Stomach (tissue), 8 donors: ENCODE measurements at regions not wholly inside any gene's neighbourhood (a gene's known extent, or its start where the extent isn't known, plus 50 kb on each side); places are given as distances from the start of the nearest gene placed in this dataset.

ENCODE experiments used
- DNase-seq, 2 donors: peaks; one replicate each; pipeline versions ENCODE4 v3.0.0 to v3.0.0-alpha.2; 2013 to 2019
- H3K27ac ChIP-seq, 5 donors: fragments of 200-600 bp in 4 of 5; sonication (generic) in 4 of 5; one replicate each; pipeline ENCODE4 v1.5.1; 2013 to 2019; ENCODE audit warnings: mild to moderate bottlenecking in 1 of 5, moderate library complexity in 1 of 5
- H3K27me3 ChIP-seq, 3 donors: fragments of 200-600 bp; sonication (generic); one replicate each; pipeline ENCODE4 v1.5.1; 2017 to 2019; ENCODE audit warnings: mixed run types in 1 of 3
- H3K36me3 ChIP-seq, 4 donors: fragments of 200-600 bp; sonication (generic); 1 replicate in 3 of 4; 2 replicates in 1 of 4; pipeline ENCODE4 v1.5.1; 2016 to 2019
- H3K4me1 ChIP-seq, 4 donors: fragments of 200-600 bp; sonication (generic); one replicate each; pipeline ENCODE4 v1.5.1; 2016 to 2019
- H3K4me3 ChIP-seq, 4 donors: fragments of 200-600 bp; sonication (generic) in 3 of 4; one replicate each; pipeline ENCODE4 v1.5.1; 2016 to 2019; ENCODE audit warnings: mild to moderate bottlenecking in 1 of 4
- H3K9me3 ChIP-seq, 4 donors: fragments of 200-600 bp; sonication (generic); one replicate each; pipeline ENCODE4 v1.5.1; 2016 to 2019
- EP300 ChIP-seq: sonication (generic); formaldehyde crosslinking; IDR thresholded peaks from one replicate; pipeline ENCODE4 v1.6.1; 2017; ENCODE audit warnings: antibody characterized with exemption
- POLR2A ChIP-seq, 4 donors: fragments of 450-650 bp; IDR thresholded peaks; one replicate each; pipeline ENCODE4 v1.6.1; 2016; ENCODE audit warnings: antibody characterized with exemption in 4 of 4, control low read depth in 2 of 4, mild to moderate bottlenecking in 1 of 4, moderate library complexity in 1 of 4
- POLR2AphosphoS5 ChIP-seq, 3 donors: sonication (generic); formaldehyde crosslinking; IDR thresholded peaks; one replicate each; pipeline ENCODE4 v1.6.1; 2016; ENCODE audit warnings: antibody characterized with exemption in 3 of 3
- WGBS, 5 donors: extraction: QIAGEN DNeasy Blood & Tissue Kit in 3 of 5; methylation state at CpG; one replicate each; pipeline versions ENCODE4 v1.1.5 to v1.1.7; 2013 to 2018; 5-methylcytosine and 5-hydroxymethylcytosine counted together
- intact Hi-C: fragments of 100-400 bp; cut with DNase I; formaldehyde crosslinking; loops from one replicate; pipeline ENCODE4 v1.15.1; 2023; ENCODE audit warnings: low total_unique reads
- TF ChIP-seq, protein P1 (sequence below), 7 experiments: fragments of 450-650 bp in 4 of 7; fragments of 200-600 bp in 3 of 7; sonication (generic) in 3 of 7; IDR thresholded peaks; one replicate each; pipeline ENCODE4 v1.5.1; 2016 to 2019; ENCODE audit warnings: antibody characterized with exemption in 7 of 7, control low read depth in 2 of 7, mild to moderate bottlenecking in 1 of 7
- donor health status: healthy with polysubstance abuse.
- donor health status: Bipolar disorder and iron deficiency.
- donor health status: healthy.

DNA sequence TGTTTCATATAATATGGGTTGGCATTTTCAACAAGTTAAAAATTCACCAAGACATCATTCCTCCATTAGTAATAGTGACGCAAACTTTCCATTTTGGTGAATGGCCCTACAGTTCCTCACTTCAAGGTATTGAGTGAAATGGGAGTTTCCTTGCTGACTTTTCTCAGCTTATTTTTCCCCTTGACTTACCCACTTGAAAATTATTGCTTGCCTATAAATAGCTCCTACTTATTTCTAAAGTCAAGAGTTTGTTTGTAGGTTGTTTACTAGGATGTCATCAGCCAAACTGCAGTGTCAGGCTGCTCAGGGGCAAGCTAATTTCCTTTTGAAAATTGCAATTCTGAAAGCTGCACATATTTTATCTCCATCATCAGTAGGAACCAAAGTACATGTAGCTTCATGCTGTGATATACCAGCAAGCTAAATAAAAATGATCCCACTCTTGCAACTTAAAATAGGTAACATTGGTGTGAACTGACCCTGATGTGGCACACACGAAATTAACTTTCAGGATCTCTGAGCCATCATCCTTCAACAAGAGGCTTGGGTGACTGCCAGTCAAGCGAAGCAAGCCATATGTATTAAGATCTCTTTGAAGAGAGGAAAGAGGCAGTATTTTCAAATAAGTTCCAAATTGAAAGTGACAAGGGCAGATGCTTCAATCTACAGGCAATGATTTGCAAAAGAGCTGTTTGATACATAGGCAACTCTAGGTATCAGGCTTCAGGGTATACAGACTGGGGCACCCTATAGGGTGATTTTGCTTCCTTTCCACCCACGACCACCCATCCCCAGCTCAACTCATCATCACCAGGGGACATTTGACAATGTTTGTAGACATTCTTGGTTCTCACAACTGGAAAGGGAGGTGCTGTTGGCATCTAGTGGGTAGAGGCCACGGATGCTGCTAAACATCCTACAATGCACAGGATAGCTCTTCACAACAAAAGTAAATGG, 66.8 kb upstream of the RASGRP1 start:
- H3K27ac ChIP-seq = no peak overlapping the region
- no peaks in the 10 kb centered on the region for H3K36me3 ChIP-seq
- peaks cover 0 to 4% (median 0%) of the 10 kb centered on the region in 3 donors for H3K27me3 ChIP-seq
- WGBS, 5 donors = 80 to 89% (median 84%) methylated on average over 5 of the region's 5 CpGs
- DNase-seq = no peak
- intact Hi-C loops = no loop called here
- no peak overlapping the region for H3K4me3 ChIP-seq
- H3K9me3 ChIP-seq = no peaks in the 10 kb centered on the region
- TF ChIP-seq, protein P1, sequence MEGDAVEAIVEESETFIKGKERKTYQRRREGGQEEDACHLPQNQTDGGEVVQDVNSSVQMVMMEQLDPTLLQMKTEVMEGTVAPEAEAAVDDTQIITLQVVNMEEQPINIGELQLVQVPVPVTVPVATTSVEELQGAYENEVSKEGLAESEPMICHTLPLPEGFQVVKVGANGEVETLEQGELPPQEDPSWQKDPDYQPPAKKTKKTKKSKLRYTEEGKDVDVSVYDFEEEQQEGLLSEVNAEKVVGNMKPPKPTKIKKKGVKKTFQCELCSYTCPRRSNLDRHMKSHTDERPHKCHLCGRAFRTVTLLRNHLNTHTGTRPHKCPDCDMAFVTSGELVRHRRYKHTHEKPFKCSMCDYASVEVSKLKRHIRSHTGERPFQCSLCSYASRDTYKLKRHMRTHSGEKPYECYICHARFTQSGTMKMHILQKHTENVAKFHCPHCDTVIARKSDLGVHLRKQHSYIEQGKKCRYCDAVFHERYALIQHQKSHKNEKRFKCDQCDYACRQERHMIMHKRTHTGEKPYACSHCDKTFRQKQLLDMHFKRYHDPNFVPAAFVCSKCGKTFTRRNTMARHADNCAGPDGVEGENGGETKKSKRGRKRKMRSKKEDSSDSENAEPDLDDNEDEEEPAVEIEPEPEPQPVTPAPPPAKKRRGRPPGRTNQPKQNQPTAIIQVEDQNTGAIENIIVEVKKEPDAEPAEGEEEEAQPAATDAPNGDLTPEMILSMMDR (IDR thresholded peaks at IDR 0.05) = no peak
- no peak for TF ChIP-seq POLR2AphosphoS5 (IDR thresholded peaks at IDR 0.05)
- no peaks in the 10 kb centered on the region for H3K4me1 ChIP-seq

GRCh38 chr15:38635170-38635569, 70.6 kb upstream of the RASGRP1 start:
- TF ChIP-seq POLR2AphosphoS5 (IDR thresholded peaks at IDR 0.05) (no peak), EP300 (no peak), POLR2A (IDR thresholded peaks at IDR 0.05) (no peak)
- TF ChIP-seq, protein P1 (IDR thresholded peaks at IDR 0.05) = no peak
- DNase-seq = no peak
- intact Hi-C loops = no loop called here

DNA sequence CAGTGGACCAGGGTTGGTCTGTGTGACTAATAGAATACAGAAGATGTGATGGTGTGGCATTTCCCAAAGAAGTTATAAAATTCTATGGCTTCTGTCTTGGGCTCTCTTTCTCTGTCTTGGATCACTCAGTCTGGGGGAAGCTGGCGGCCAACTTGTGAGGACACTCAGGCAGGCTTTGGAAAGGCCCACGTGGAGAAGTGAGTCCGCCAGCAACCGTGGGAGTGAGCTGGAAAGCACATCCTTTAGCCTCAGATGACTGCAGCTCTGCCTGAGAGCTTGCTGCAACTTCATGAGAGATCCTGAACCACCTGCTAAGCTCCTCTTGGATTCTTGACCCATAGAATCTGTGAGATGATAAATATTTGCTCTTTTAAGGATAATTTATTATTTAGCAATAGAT, 72.0 kb upstream of the RASGRP1 start:
- no peak for TF ChIP-seq POLR2AphosphoS5 (IDR thresholded peaks at IDR 0.05)
- TF ChIP-seq, protein P1 (IDR thresholded peaks at IDR 0.05) = no peak
- TF ChIP-seq POLR2A (IDR thresholded peaks at IDR 0.05) = no peak
- TF ChIP-seq EP300 = no peak
- WGBS, 5 donors = 74 to 88% (median 86%) methylated on average over 4 of the region's 4 CpGs

More at GRCh38 chr15:38635170-38635569, 70.6 kb upstream of the RASGRP1 start:
- H3K36me3 ChIP-seq = no peaks in the 10 kb centered on the region
- H3K27ac ChIP-seq = no peak overlapping the region
- peaks cover 0 to 4% (median 0%) of the 10 kb centered on the region in 3 donors for H3K27me3 ChIP-seq
- no peaks in the 10 kb centered on the region for H3K4me1 ChIP-seq
- WGBS, 5 donors = 38 to 64% (median 43%) methylated on average over 2 of the region's 2 CpGs
- H3K9me3 ChIP-seq = no peaks in the 10 kb centered on the region
- H3K4me3 ChIP-seq = no peak overlapping the region

DNA sequence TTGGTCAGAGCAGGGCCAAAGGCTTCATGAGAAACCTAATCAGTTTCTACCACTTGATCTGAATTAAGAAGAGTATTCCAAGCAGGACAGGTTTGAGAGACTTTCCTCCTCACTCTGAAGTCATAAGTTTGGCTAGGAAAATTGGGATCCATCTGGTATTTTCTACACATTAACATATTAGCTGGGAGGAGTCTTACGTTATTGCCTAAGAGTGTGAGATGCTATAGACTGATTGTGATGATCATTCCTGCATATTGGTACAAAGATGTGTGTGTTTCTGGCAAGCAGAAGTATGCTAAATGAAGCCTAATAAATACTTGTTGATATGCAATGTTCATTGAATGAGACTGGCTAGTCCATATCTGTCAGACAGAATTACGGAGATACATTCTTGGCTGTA, 73.5 kb upstream of the RASGRP1 start:
- intact Hi-C loops = no loop called here
- 50 to 98% (median 75%) methylated on average over 2 of the region's 2 CpGs for WGBS, 5 donors
- TF ChIP-seq POLR2A (IDR thresholded peaks at IDR 0.05) (no peak), EP300 (no peak), POLR2AphosphoS5 (IDR thresholded peaks at IDR 0.05) (no peak)
- Histone ChIP-seq H3K27ac (no peak overlapping the region), H3K4me3 (no peak overlapping the region), H3K36me3 (no peaks in the 10 kb centered on the region), H3K27me3 (no peaks in the 10 kb centered on the region), H3K4me1 (no peaks in the 10 kb centered on the region), H3K9me3 (no peaks in the 10 kb centered on the region)
- DNase-seq = no peak

More for the DNA sequence above, 72.0 kb upstream of the RASGRP1 start:
- Histone ChIP-seq H3K9me3 (no peaks in the 10 kb centered on the region), H3K36me3 (no peaks in the 10 kb centered on the region), H3K27ac (no peak overlapping the region), H3K27me3 (peaks cover 0 to 4% (median 0%) of the 10 kb centered on the region in 3 donors), H3K4me3 (no peak overlapping the region), H3K4me1 (no peaks in the 10 kb centered on the region)
- intact Hi-C loops = no loop called here
- no peak for DNase-seq

- no peak for DNase-seq
- 83 to 95% (median 84%) methylated on average over 4 of the region's 4 CpGs for WGBS, 5 donors
- H3K4me3 ChIP-seq = no peak overlapping the region
Measured at GRCh38 chr15:38638811-38639210, 74.2 kb upstream of the RASGRP1 start.

More at GRCh38 chr15:38638811-38639210, 74.2 kb upstream of the RASGRP1 start:
- H3K9me3 ChIP-seq = no peaks in the 10 kb centered on the region
- TF ChIP-seq, protein P1 (IDR thresholded peaks at IDR 0.05) = no peak
- TF ChIP-seq POLR2A (IDR thresholded peaks at IDR 0.05) (no peak), EP300 (no peak), POLR2AphosphoS5 (IDR thresholded peaks at IDR 0.05) (no peak)
- H3K27me3 ChIP-seq = no peaks in the 10 kb centered on the region
- H3K36me3 ChIP-seq = no peaks in the 10 kb centered on the region
- intact Hi-C loops = no loop called here
- no peaks in the 10 kb centered on the region for H3K4me1 ChIP-seq
- no peak overlapping the region for H3K27ac ChIP-seq
